GM23338 (cell line): ENCODE measurements at regions not wholly inside any gene's neighbourhood (a gene's known extent, or its start where the extent isn't known, plus 50 kb on each side); places are given as distances from the start of the nearest gene placed in this dataset.

Experiments
- ATAC-seq: fragments of 200-7000 bp; cut with Tn5 transposase; 3 replicates; pipeline ENCODE4 v1.9.1; 2020
- DNase-seq: peaks from one replicate; pipeline ENCODE4 v3.0.0-alpha.2; 2015; ENCODE audit warnings: low spot score
- H2AFZ ChIP-seq: fragments of 200-600 bp; sonication (generic); 2 replicates; pipeline ENCODE4 v1.8.0; 2016; ENCODE audit warnings: antibody characterized with exemption, mild to moderate bottlenecking, moderate library complexity
- H3F3A ChIP-seq: fragments of 200-600 bp; sonication (generic); replicated peaks from 2 replicates; pipeline ENCODE4 v1.8.0; 2017; ENCODE audit warnings: antibody characterized with exemption, mixed run types, low read depth
- H3K27ac ChIP-seq: fragments of 200-600 bp; sonication (generic); 2 replicates; pipeline ENCODE4 v1.6.1; 2016; ENCODE audit warnings: low read depth
- H3K27me3 ChIP-seq: fragments of 200-600 bp; sonication (generic); 2 replicates; pipeline ENCODE4 v1.8.0; 2016; ENCODE audit warnings: mild to moderate bottlenecking, mixed run types, moderate library complexity; ENCODE audit not compliant: insufficient read depth
- H3K36me3 ChIP-seq: fragments of 200-600 bp; sonication (generic); 2 replicates; pipeline ENCODE4 v1.8.0; 2016; ENCODE audit warnings: mild to moderate bottlenecking; ENCODE audit not compliant: insufficient read depth
- H3K4me1 ChIP-seq: fragments of 200-600 bp; sonication (generic); 2 replicates; pipeline ENCODE4 v1.8.0; 2016; ENCODE audit warnings: mild to moderate bottlenecking, moderate library complexity; ENCODE audit not compliant: insufficient read depth
- H3K4me2 ChIP-seq: fragments of 200-600 bp; sonication (generic); 2 replicates; pipeline ENCODE4 v1.7.1; 2017; ENCODE audit warnings: mixed run types
- H3K4me3 ChIP-seq: fragments of 200-600 bp; sonication (generic); 2 replicates; pipeline ENCODE4 v1.6.1; 2016; ENCODE audit warnings: mixed run types
- H3K79me2 ChIP-seq: fragments of 200-600 bp; sonication (generic); replicated peaks from 2 replicates; pipeline ENCODE4 v1.8.0; 2017; ENCODE audit warnings: mild to moderate bottlenecking; ENCODE audit not compliant: insufficient read depth
- H3K9me2 ChIP-seq: fragments of 200-600 bp; sonication (generic); 2 replicates; pipeline ENCODE4 v1.8.0; 2017; ENCODE audit not compliant: insufficient read depth
- H4K20me1 ChIP-seq: fragments of 200-600 bp; sonication (generic); replicated peaks from 2 replicates; pipeline ENCODE4 v1.8.0; 2017; ENCODE audit warnings: mild to moderate bottlenecking; ENCODE audit not compliant: insufficient read depth
- H3K27ac Mint-ChIP-seq: 2 replicates; pipeline ENCODE4 v1.8.0; 2020; ENCODE audit warnings: inconsistent platforms, mild to moderate bottlenecking, moderate library complexity, mixed read lengths
- H3K27me3 Mint-ChIP-seq: 3 replicates; pipeline ENCODE4 v1.8.0; 2022; ENCODE audit warnings: low read depth, mild to moderate bottlenecking, moderate library complexity, mixed read lengths, inconsistent platforms; ENCODE audit not compliant: insufficient read depth, poor library complexity
- H3K36me3 Mint-ChIP-seq: 3 replicates; pipeline ENCODE4 v1.8.0; 2021; ENCODE audit warnings: low read depth, mild to moderate bottlenecking, inconsistent platforms, moderate library complexity, mixed read lengths
- H3K4me1 Mint-ChIP-seq: 3 replicates; pipeline ENCODE4 v1.8.0; 2020; ENCODE audit warnings: mild to moderate bottlenecking, inconsistent platforms, mixed read lengths
- H3K4me3 Mint-ChIP-seq: 3 replicates; pipeline ENCODE4 v1.8.0; 2021; ENCODE audit warnings: moderate library complexity, mild to moderate bottlenecking, inconsistent platforms, mixed read lengths
- H3K9me3 Mint-ChIP-seq: 3 replicates; pipeline ENCODE4 v1.8.0; 2020; ENCODE audit warnings: moderate library complexity, mild to moderate bottlenecking, inconsistent platforms, mixed read lengths
- CREB1 ChIP-seq: fragments of 250-450 bp; sonication (Bioruptor Pico); IDR thresholded peaks from 2 replicates; pipeline ENCODE4 v1.5.0; 2020; ENCODE audit warnings: low read depth, mild to moderate bottlenecking, moderate library complexity
- CTCF ChIP-seq, 2 experiments: fragments of 200-600 bp in 1 of 2; sonication (generic) in 1 of 2; conservative IDR thresholded peaks; 2 replicates each; pipeline versions ENCODE4 v1.5.1 to v1.6.1; 2016 to 2017; ENCODE audit warnings: antibody characterized with exemption in 2 of 2, low read depth in 2 of 2, mild to moderate bottlenecking in 2 of 2, moderate library complexity in 1 of 2
- EZH2 ChIP-seq: fragments of 200-600 bp; sonication (generic); IDR thresholded peaks from one replicate; pipeline ENCODE4 v1.8.0; 2017; ENCODE audit warnings: antibody characterized with exemption, mild to moderate bottlenecking, low read depth; ENCODE audit not compliant: unreplicated experiment
- EZH2phosphoT487 ChIP-seq: fragments of 200-600 bp; sonication (generic); IDR thresholded peaks from one replicate; pipeline ENCODE4 v1.8.1; 2018; ENCODE audit warnings: antibody characterized with exemption; ENCODE audit not compliant: unreplicated experiment
- JUNB ChIP-seq: IDR thresholded peaks from one replicate; pipeline ENCODE4 v1.6.1; 2016; ENCODE audit warnings: antibody characterized with exemption; ENCODE audit not compliant: unreplicated experiment
- NANOG ChIP-seq: IDR thresholded peaks from 2 replicates; pipeline ENCODE4 v1.6.1; 2016; ENCODE audit warnings: antibody characterized with exemption, borderline replicate concordance
- POLR2AphosphoS5 ChIP-seq: IDR thresholded peaks from 2 replicates; pipeline ENCODE4 v1.6.1; 2016; ENCODE audit warnings: antibody characterized with exemption, low read depth
- STAT1 ChIP-seq: IDR thresholded peaks from one replicate; pipeline ENCODE4 v1.6.1; 2016; ENCODE audit warnings: antibody characterized with exemption; ENCODE audit not compliant: unreplicated experiment
- ZNF114 ChIP-seq: fragments of 250-450 bp; sonication (Bioruptor Pico); IDR thresholded peaks from 2 replicates; pipeline ENCODE4 v1.5.0; 2020; ENCODE audit warnings: mild to moderate bottlenecking, moderate library complexity
- ZNF331 ChIP-seq: fragments of 250-450 bp; sonication (Bioruptor Pico); IDR thresholded peaks from 2 replicates; pipeline ENCODE4 v1.5.0; 2020; ENCODE audit warnings: low read depth, mild to moderate bottlenecking, moderate library complexity
- TF ChIP-seq, protein P1 (sequence below): IDR thresholded peaks from 2 replicates; pipeline ENCODE4 v1.6.1; 2016; ENCODE audit warnings: antibody characterized with exemption
- TF ChIP-seq, protein P2 (sequence below): IDR thresholded peaks from one replicate; pipeline ENCODE4 v1.6.1; 2018; ENCODE audit warnings: antibody characterized with exemption; ENCODE audit not compliant: unreplicated experiment

GRCh38 chr1:79128722-79129121 is 122.2 kb upstream of the ADGRL4 start:
- no peaks in the 10 kb centered on the region for H3K36me3 Mint-ChIP-seq
- no peaks in the 10 kb centered on the region for H3F3A ChIP-seq
- ATAC-seq = no peak
- no peak overlapping the region for H3K4me3 Mint-ChIP-seq
- no peak overlapping the region for H3K4me2 ChIP-seq
- H2AFZ ChIP-seq = no peak overlapping the region
- H3K4me1 Mint-ChIP-seq = no peaks in the 10 kb centered on the region
- no peaks in the 10 kb centered on the region for H3K4me1 ChIP-seq
- no peaks in the 10 kb centered on the region; the same call in 2 of the 3 replicates for H3K9me3 Mint-ChIP-seq
- no peaks in the 10 kb centered on the region for H3K79me2 ChIP-seq
- TF ChIP-seq, protein P1, sequence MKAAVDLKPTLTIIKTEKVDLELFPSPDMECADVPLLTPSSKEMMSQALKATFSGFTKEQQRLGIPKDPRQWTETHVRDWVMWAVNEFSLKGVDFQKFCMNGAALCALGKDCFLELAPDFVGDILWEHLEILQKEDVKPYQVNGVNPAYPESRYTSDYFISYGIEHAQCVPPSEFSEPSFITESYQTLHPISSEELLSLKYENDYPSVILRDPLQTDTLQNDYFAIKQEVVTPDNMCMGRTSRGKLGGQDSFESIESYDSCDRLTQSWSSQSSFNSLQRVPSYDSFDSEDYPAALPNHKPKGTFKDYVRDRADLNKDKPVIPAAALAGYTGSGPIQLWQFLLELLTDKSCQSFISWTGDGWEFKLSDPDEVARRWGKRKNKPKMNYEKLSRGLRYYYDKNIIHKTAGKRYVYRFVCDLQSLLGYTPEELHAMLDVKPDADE = no peak
- TF ChIP-seq EZH2phosphoT487 = no peak
- no peaks in the 10 kb centered on the region for H4K20me1 ChIP-seq
- H3K27ac Mint-ChIP-seq = peak overlapping the region; percentile 31; the same call in 1 of the 2 replicates
- no peak overlapping the region for H3K4me3 ChIP-seq
- no peak for DNase-seq
- H3K9me2 ChIP-seq = no peaks in the 10 kb centered on the region
- no peak overlapping the region for H3K27ac ChIP-seq
- H3K27me3 ChIP-seq = no peaks in the 10 kb centered on the region
- no peaks in the 10 kb centered on the region for H3K36me3 ChIP-seq
- no peaks in the 10 kb centered on the region for H3K27me3 Mint-ChIP-seq

DNA sequence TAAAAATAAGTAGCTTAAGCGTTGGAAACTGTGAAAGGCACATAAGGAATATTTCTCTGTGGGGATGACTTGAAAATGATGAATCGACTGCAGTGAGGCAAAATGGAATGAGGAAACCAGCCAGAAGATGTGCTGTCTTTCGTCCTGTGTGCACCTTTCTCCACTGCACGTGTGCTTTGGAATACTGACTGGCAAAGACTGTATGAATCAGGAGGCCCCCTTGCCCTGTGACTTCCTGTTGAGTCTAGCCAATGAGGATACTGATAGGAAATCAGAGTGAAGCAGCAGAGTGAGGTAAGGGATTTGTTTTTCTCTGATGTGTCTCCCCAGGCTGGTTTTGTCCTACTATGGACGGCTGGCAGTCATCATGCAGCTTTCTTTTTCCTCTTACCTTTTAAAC is 118.2 kb upstream of the ADGRL4 start:
- no peaks in the 10 kb centered on the region for H3K27me3 Mint-ChIP-seq
- TF ChIP-seq JUNB (no peak), CREB1 (no peak), EZH2 (no peak), ZNF331 (CRISPR knock-in tag) (no peak), EZH2phosphoT487 (no peak), POLR2AphosphoS5 (no peak), NANOG (no peak), STAT1 (no peak), CTCF (conservative IDR thresholded peaks at IDR 0.05; ENCODE audit: low read depth in 2 of 2) (no peak), ZNF114 (CRISPR knock-in tag) (no peak)
- TF ChIP-seq, protein P1 = no peak
- TF ChIP-seq, protein P2, sequence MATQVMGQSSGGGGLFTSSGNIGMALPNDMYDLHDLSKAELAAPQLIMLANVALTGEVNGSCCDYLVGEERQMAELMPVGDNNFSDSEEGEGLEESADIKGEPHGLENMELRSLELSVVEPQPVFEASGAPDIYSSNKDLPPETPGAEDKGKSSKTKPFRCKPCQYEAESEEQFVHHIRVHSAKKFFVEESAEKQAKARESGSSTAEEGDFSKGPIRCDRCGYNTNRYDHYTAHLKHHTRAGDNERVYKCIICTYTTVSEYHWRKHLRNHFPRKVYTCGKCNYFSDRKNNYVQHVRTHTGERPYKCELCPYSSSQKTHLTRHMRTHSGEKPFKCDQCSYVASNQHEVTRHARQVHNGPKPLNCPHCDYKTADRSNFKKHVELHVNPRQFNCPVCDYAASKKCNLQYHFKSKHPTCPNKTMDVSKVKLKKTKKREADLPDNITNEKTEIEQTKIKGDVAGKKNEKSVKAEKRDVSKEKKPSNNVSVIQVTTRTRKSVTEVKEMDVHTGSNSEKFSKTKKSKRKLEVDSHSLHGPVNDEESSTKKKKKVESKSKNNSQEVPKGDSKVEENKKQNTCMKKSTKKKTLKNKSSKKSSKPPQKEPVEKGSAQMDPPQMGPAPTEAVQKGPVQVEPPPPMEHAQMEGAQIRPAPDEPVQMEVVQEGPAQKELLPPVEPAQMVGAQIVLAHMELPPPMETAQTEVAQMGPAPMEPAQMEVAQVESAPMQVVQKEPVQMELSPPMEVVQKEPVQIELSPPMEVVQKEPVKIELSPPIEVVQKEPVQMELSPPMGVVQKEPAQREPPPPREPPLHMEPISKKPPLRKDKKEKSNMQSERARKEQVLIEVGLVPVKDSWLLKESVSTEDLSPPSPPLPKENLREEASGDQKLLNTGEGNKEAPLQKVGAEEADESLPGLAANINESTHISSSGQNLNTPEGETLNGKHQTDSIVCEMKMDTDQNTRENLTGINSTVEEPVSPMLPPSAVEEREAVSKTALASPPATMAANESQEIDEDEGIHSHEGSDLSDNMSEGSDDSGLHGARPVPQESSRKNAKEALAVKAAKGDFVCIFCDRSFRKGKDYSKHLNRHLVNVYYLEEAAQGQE = no peak

More for the DNA sequence above, 118.2 kb upstream of the ADGRL4 start:
- no peak overlapping the region for H3K4me3 Mint-ChIP-seq
- H3K79me2 ChIP-seq = no peaks in the 10 kb centered on the region
- H3K36me3 Mint-ChIP-seq = no peaks in the 10 kb centered on the region
- H2AFZ ChIP-seq = peak overlapping the region; percentile 72; the same call in 1 of the 2 replicates
- H3K4me1 ChIP-seq = no peaks in the 10 kb centered on the region
- H3K36me3 ChIP-seq = no peaks in the 10 kb centered on the region
- no peaks in the 10 kb centered on the region for H3F3A ChIP-seq
- no peaks in the 10 kb centered on the region for H3K4me1 Mint-ChIP-seq
- DNase-seq (no peak), ATAC-seq (no peak)
- no peak overlapping the region for H3K4me3 ChIP-seq
- no peak overlapping the region for H3K27ac Mint-ChIP-seq
- H3K27ac ChIP-seq = no peak overlapping the region
- no peaks in the 10 kb centered on the region for H4K20me1 ChIP-seq
- no peak overlapping the region for H3K4me2 ChIP-seq
- H3K27me3 ChIP-seq = no peaks in the 10 kb centered on the region
- no peaks in the 10 kb centered on the region; the same call in 2 of the 3 replicates for H3K9me3 Mint-ChIP-seq
- peaks cover 4% of the 10 kb centered on the region; the same call in 1 of the 2 replicates for H3K9me2 ChIP-seq
